ENCODE measurements at regions not wholly inside any gene's neighbourhood (a gene's known extent, or its start where the extent isn't known, plus 50 kb on each side); places are given as distances from the start of the nearest gene placed in this dataset.
A peak's percentile ranks its signal among the peaks of the same experiment; 100 is the strongest.

GRCh38 chr9:99725852-99726251, 95.8 kb upstream of the NR4A3 start:
- no peak for DNase-seq

- DNase-seq, result peak; percentile 49
These were observed 94.9 kb upstream of the NR4A3 start for GRCh38 chr9:99726758-99727157.

- DNase-seq, result no peak
These were observed 91.6 kb upstream of the NR4A3 start for GRCh38 chr9:99730062-99730461.

- no peak for DNase-seq
These were observed 89.7 kb upstream of the NR4A3 start for GRCh38 chr9:99731950-99732349.

GRCh38 chr9:99732715-99733114, 89.0 kb upstream of the NR4A3 start:
- no peak for DNase-seq

GRCh38 chr9:99735041-99735440, 86.6 kb upstream of the NR4A3 start:
- DNase-seq, result no peak

- no peak for DNase-seq
These were observed 85.4 kb upstream of the NR4A3 start for GRCh38 chr9:99736291-99736690.

GRCh38 chr9:99737649-99738048, 84.0 kb upstream of the NR4A3 start:
- DNase-seq, result no peak

GRCh38 chr9:99743006-99743405, 78.7 kb upstream of the NR4A3 start:
- no peak for DNase-seq

- DNase-seq, result no peak
These were observed 78.2 kb upstream of the NR4A3 start for GRCh38 chr9:99743455-99743854.

GRCh38 chr9:99744132-99744531, 77.6 kb upstream of the NR4A3 start:
- DNase-seq, result no peak

- no peak for DNase-seq
These were observed 76.6 kb upstream of the NR4A3 start for GRCh38 chr9:99745085-99745484.

GRCh38 chr9:99746406-99746805, 75.3 kb upstream of the NR4A3 start:
- no peak for DNase-seq

GRCh38 chr9:99748266-99748665, 73.4 kb upstream of the NR4A3 start:
- DNase-seq, result no peak

GRCh38 chr9:99748676-99749075, 73.0 kb upstream of the NR4A3 start:
- DNase-seq, result no peak

- DNase-seq, result no peak
These were observed 72.0 kb upstream of the NR4A3 start for GRCh38 chr9:99749641-99750040.

- DNase-seq, result no peak
These were observed 71.2 kb upstream of the NR4A3 start for GRCh38 chr9:99750526-99750925.

- no peak for DNase-seq
These were observed 69.1 kb upstream of the NR4A3 start for GRCh38 chr9:99752417-99753109.

- DNase-seq, result no peak
These were observed 68.2 kb upstream of the NR4A3 start for GRCh38 chr9:99753436-99753835.

GRCh38 chr9:99760421-99760820, 61.3 kb upstream of the NR4A3 start:
- DNase-seq, result no peak

- DNase-seq, result no peak
These were observed 59.2 kb upstream of the NR4A3 start for GRCh38 chr9:99762470-99762869.

All from femur (tissue), 1 donor.